ENCODE measurements at regions not wholly inside any gene's neighbourhood (a gene's known extent, or its start where the extent isn't known, plus 50 kb on each side); places are given as distances from the start of the nearest gene placed in this dataset.
"Not testable (repeated sequence)": the region's sequence is repeated elsewhere in the genome, so short reads cannot be mapped to it uniquely, and the experiment has no call there.

DNA sequence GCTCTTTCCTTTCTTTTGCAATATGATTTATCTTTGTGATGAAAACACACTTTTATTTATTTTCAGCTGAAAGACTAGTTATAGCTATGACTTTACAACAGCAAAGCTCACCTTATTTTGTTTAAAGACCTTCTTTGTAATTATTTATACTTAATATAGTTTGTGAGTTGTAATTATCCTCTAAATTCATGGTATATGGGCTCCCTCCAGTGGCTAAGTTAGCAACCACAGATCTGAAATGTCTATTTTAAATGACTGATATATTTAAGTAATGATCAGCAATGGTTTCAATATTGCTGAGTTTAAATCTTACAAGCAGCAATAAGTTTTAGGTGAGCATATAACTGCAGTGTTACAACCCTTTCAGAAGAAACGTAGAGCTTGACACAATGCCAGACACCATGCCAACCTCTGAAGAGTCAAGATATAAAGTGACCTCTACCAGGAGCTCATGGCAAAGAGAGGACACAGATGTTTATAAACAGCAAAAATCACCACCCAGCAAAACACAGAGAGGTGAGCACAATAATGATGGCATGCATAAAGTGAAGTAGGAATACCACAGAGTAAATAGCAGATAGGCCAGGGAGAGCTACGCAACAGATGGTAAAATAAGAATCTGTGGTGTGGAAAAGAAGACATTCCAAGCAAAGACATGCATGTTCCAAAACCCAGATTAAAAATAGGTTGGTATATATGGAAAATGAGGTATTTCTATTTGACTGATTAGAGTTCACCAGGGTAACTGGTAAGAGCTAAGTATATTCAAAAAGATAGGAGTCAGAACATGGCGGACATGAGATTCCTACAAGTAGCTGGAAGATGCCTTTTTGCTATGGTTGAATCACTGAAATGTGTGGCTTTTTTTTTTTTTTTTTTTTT, 143.7 kb upstream of the ZNF385D start:
- DNase-seq (ENCODE audit: low read depth in 3 of 3, low spot score in 2 of 3), result no peak

DNA sequence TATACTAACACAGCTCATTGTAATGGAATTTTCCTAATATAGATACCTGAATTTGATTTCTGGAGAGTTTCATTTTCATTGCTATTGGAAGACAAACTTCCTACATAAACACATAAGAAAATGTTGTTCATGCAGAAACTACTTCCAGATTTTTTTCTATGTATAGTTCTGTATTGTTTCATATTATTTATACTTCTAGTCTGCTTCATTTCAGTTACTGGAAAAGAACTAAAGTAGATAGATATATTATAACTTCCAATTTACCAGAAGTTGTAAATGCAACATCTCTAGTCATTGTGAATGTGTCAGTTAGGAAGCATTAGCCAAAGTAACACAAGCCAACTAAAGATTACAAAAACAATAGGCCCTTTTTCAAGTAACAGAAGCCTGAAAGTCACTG, 147.3 kb upstream of the ZNF385D start:
- no peak for DNase-seq (ENCODE audit: low read depth in 3 of 3, low spot score in 2 of 3)

DNA sequence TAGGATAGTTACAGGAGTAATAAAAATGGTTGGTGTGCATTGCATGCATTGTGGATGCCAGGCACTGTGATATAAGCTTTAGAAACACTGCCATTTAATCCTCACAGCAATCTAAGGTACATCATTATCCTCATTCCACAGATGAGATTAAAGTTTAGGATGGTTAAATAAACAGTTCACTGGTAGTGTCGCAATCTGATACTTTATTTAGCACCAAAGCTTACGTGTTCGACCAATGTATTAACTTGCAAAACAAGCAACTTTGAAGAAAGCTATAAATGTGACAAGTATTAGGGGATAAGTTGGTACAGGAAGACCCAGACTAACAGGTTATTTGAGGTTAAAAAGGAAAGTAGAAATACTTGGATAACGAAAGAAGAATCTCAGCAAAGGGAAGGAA, 150.5 kb upstream of the ZNF385D start:
- no peak for DNase-seq (ENCODE audit: low read depth in 3 of 3, low spot score in 2 of 3)

DNA sequence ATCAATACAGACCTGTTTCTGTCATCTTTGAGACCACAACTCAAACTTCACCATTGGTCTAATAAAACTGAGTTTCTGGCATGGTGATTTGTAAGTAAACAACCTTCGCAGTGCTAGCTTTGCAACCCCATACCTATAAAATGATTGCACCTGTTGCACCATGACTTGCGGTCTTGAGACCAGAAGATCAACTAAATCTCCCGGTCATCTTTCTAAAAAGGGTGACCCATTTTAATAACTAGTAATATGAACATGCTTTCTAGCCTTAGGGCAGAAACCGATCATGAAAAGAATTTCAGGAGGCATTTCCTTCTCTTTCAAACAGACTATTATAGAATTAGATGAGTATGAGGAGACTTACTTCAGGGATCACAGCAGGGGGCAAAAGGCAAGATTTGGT, 151.9 kb upstream of the ZNF385D start:
- no peak for DNase-seq (ENCODE audit: low read depth in 3 of 3, low spot score in 2 of 3)

DNA sequence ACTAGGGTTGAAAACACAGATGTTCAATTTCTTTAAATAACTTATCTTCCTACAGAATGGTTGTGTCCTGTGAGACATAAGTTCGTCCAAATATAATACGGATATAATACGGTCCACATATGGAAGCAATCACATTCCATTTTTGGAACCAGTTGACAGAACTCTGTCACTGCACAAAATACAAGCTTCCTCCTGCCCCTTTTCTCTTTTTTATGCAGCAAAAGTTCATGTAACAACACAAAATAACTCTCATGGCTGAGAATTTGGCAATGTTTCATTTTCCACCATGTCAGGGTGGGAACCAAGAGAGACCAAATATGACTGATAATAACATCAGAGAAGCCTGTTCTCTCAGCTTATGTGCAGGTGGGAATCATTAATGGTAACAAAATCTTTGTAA, 158.1 kb upstream of the ZNF385D start:
- no peak for DNase-seq (ENCODE audit: low read depth in 3 of 3, low spot score in 2 of 3)

DNA sequence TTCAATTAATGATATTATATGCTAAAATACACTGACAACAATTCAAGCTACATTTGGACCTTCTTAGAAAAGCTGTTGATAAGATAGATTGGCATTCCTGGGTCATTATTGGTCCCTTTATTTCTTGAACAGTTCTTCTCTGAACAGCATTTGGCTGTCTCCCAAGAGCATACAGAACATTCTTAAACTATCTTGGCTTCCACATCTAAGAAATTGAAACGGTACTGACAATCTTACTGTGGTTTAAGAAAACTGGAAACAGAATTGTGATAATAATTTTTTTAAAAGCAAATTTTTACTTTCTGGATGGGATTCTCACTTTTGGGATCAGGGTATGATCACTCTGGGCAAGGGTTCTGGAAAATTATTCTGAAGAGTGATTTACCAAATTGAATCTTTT, 161.7 kb upstream of the ZNF385D start:
- no peak for DNase-seq (ENCODE audit: low read depth in 3 of 3, low spot score in 2 of 3)

DNA sequence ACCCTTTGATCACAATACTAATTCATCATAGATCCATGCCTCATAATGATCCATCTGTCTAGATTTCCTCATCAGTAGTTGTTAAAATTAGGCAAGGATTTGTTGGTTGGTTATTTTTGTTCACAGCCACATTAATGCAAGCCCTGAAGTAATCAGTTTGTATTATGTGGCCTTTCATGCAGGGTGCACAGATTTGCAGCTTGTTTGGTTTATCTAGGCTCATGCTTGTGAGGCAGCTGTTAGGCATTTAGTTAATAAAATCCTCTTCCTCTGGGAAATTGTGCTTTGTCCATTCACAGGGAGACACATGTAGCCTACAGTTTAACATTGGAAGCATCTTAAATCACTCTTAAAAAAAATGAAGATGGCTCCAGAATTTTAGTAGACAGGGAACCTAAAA, 162.8 kb upstream of the ZNF385D start:
- DNase-seq (ENCODE audit: low read depth in 3 of 3, low spot score in 2 of 3), result no peak

DNA sequence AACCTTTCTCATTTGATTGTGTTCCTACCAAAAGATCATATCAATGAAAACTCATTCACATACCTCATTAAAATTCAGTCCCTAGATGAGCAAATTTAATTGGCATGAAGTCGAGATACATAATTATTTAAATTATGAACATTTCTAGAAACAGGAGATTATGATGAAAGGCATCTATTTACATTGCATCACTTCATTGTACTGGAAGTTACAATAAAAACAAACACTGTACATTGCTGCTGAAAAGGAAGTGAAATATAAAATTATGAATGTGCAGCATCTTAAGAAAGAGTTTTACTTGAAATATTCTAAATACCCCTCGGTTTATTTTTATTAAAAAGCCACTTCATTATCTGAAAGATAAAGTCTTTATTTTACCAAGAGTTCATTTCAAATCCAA, 163.4 kb upstream of the ZNF385D start:
- DNase-seq (ENCODE audit: low read depth in 3 of 3, low spot score in 2 of 3), result no peak

DNA sequence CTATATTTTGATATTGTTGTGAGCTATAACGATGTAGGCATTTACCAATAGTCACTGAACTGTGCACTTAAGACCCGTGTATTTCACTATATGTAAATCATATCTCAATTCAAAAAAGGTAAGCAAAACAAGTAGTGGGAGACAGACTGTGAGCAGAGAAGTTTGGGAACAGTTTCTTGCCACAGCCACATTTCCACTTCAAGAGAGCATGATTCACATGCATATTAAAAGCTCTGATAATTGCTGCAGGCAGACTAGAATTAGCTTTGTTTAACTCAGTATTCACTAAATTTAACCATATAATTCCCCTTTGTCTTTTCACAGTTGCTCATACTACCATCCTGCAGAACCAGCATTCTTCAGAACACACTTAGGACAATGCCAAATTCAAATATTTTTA, 168.4 kb upstream of the ZNF385D start:
- no peak for DNase-seq (ENCODE audit: low read depth in 3 of 3, low spot score in 2 of 3)

DNA sequence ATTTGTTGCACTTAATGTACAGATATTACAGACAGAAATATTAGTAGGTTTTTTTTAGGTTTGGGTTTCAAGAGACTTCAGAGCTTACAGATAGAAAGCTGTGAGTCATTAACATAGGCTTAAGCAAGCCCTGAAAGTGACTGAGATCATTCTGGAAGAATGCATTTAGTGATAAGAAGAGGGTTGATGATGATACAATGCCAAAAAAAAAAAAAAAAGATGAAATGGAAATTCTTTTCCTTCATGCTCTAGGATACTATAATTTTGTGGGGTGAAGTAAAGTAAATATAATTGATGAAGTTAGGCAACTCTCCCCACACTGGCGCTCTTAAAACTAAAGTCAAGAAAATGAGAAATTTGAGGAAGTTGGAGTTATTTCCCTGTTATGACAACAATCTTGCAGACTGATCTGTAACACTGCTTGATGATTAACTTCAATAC, 169.4 kb upstream of the ZNF385D start:
- DNase-seq (ENCODE audit: low read depth in 3 of 3, low spot score in 2 of 3), result no peak

DNA sequence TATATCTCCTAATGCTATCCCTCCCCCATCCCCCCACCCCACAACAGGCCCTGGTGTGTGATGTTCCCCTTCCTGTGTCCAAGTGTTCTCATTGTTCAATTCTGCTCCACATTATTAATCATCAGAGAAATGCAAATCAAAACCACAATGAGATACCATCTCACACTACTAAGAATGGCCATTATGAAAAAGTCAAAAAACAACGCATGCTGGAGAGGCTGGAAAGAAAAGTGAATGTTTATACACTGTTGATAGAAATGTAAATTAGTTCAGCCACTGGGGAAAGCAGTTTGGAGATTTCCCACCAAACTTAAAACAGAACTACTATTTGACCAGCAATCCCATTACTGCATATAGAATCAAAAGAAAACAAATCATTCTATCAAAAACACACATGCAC, 172.1 kb upstream of the ZNF385D start:
- DNase-seq (ENCODE audit: low read depth in 3 of 3, low spot score in 2 of 3), result not testable (repeated sequence)

DNA sequence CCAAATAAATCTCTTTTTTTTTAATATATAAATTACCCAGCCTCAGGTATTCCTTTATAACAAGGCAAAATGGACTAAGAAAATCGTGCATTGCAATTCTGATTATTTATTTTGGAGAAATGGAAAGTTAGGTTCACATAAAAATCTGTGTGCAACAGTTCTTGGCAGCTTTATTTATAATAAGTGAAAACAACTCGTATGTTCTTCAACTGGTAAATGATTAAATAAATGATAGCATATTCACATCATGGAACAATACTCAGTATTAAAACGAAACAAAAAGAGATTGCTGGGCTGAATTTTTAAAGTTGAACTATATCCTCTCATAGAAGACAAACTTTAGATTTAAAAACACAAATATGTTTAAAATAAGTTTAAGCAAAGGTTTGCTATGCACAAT, 176.3 kb upstream of the ZNF385D start:
- no peak for DNase-seq (ENCODE audit: low read depth in 3 of 3, low spot score in 2 of 3)

DNA sequence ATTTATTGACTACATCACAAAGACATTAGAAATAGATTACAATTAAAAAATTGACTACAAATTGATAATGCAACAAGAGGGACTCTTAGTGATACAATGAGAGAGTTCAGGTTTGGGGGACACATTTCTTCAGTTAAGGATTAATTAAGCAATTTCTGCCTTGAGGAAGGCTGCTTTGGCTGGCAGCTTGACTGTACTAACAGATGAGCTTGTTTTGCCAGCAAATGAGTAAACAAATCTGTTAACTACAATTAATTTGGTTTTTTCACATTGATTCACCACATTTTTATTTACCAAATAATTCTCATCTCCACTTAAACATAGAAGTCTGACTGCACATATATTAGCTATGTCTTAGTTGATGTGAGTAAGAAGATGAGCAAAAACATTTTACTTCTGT, 183.6 kb upstream of the ZNF385D start:
- DNase-seq (ENCODE audit: low read depth in 3 of 3, low spot score in 2 of 3), result no peak

DNA sequence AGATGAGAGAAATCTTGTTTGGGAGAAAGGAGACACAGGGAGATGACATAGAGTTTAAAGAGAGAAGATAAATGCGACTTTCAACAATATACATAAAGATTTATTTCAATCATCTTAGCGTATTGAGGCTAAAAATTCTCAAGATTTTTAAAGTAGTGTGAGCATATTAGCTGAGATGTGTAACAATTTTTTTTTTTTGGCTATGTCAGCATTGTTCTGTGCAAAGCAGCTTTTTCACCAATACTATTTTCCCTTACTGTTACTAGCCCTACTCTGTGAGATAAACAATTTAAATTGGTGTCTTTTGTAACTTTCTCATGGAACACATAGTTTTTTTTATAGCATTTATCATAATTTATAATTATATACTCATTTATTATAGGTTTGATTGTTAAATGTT, 185.2 kb upstream of the ZNF385D start:
- DNase-seq (ENCODE audit: low read depth in 3 of 3, low spot score in 2 of 3), result no peak

DNA sequence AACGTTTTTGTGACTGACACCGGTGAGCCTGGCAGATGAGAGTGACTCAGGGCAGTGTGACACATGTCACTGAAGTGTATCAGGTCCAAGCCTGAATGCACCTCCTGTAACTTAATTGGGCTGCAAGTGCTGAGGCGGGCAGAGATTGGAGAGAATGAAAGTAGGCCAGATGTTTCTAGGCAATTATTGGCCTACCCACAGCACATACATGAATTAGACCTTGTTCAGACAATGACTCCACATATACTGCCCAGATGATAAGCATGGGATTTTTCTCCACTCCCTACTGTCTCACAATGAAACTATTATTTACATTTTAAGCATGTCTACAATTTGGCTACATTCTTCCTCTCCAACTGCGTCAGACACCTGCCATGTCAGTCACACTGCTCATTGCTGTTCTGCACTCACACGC, 187.3 kb upstream of the ZNF385D start:
- DNase-seq (ENCODE audit: low read depth in 3 of 3, low spot score in 2 of 3), result no peak

DNA sequence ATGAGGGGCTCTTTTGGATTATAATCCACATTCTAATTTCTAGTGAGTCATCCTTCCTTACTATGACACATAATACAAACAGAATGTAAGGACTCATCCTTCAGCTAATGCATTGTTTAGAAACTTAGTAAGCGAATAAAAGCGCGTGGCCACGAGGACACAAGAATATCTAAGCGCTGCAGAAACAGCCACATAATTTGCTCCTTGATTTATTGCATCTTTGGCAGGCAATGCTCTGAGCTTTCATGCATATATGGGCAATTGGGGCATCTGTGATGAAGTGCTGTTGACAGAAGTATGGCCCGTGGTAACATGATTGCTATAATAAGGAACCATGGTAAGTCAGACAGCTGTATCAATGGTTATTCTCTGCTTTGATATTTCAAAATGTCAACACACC, 191.3 kb upstream of the ZNF385D start:
- DNase-seq (ENCODE audit: low read depth in 3 of 3, low spot score in 2 of 3), result no peak

DNA sequence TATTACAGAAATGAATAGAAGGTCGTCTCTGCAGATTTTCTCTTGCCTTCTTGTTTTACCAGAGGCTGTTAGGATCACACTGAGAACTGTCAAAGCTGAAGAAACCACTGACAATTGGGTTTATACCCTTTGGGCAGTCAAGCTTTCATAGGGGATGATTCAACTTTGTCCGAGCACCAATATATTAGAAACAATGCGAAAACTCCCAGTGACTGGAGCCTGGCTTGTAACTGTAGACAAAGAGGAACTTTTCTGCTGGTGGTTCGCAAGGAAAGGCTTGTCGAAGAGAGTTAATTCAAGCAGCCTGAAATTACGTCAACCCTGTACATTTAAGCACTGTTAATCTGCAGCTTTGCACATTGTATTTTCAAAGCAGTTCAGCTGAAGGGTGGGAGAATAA, 193.2 kb upstream of the ZNF385D start:
- DNase-seq (ENCODE audit: low read depth in 3 of 3, low spot score in 2 of 3), result peak in 1 of 3 donors; percentile 13

DNA sequence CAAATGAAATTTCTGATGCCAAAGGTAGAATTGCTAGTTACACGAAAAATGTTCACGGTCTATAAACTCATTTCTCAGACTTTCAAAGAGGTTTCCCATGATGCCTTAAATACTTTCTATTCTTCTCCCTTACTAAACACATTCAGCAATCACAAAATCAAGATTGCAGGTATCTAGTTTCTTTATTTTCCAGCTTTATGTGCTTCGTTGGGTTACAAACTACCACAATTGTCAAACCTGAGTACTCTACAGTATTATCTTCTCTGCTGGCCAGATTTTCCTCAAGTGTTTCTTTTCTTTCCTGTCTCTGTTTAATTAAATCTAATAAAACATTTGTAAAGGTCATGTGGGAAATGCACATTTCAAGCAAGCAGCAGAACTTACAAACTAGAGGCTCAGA, 201.8 kb upstream of the ZNF385D start:
- DNase-seq (ENCODE audit: low read depth in 3 of 3, low spot score in 2 of 3), result peak in 1 of 3 donors; percentile 13

DNA sequence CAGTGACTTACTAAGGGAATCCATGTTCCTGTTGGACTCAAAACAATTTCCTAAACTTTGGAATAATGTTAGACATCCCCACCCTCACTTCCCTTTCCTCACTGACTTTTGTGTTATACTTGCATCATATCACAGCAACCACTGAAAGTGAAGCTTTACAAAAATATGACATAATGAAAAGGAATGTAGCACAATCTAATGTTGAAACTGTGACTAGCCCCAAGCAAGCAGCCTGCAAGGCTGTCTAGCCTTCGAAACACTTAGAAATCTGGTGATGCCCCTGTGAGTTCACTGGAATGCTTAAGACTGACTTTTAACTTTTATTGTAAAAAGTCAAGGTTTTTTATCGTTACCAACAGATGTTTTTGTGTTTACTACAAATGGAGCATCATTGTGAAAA, 203.7 kb upstream of the ZNF385D start:
- no peak for DNase-seq (ENCODE audit: low read depth in 3 of 3, low spot score in 2 of 3)

DNA sequence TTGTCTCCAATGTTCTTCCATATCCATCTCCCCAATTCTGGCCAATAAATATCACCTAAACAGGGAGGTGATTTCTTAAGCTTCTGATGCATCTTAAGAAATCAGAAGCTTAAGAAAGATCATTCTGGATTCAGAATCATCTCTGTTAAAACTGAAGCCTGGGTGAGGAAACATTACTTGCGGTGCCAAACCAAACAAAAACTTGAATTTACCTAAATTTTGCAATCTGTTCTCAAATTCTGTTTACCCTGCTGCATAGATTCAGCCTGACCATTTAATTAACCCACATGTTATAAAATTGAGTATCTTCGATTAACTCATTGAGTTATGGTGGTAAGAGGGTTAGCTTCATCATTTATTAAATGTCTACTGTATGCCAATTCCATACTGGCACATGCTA, 204.4 kb upstream of the ZNF385D start:
- DNase-seq (ENCODE audit: low read depth in 3 of 3, low spot score in 2 of 3), result no peak

DNA sequence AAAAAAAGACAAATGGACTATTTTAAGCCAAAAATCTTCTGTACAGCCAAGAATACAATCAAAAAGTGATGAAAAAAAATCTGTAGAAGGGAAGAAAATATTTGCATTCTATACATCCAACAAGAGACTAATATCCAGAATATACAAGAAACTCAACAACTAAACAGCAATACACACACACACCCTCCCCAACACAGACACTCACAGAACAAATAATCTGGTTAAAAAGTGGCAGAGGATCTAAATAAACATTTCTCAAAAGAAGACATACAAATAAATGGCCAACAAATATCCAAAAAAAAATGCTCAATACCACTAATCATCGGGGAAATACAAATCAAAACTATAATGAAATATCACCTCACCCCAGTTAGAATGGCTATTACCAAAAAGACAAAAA, 209.0 kb upstream of the ZNF385D start:
- DNase-seq (ENCODE audit: low read depth in 3 of 3, low spot score in 2 of 3), result no peak

DNA sequence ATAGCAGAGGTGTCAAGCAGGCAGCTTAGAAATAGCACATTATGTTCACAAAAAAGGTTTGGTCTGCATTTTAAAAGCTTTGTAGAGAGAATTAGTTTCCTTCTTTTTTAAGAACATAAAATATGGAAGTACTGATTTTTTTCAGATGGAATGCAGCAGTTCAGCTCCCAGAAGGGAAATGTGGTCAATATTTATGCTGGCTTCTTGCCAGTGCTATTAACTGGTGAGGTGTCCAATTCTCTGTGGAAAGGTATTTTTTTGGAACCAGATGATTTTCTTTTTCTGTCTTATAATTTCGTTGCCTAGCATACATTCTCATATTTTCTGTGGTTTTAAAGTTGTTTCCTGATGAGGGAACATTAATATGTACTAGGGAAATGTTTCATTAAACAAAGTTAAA, 211.4 kb upstream of the ZNF385D start:
- no peak for DNase-seq (ENCODE audit: low read depth in 3 of 3, low spot score in 2 of 3)

DNA sequence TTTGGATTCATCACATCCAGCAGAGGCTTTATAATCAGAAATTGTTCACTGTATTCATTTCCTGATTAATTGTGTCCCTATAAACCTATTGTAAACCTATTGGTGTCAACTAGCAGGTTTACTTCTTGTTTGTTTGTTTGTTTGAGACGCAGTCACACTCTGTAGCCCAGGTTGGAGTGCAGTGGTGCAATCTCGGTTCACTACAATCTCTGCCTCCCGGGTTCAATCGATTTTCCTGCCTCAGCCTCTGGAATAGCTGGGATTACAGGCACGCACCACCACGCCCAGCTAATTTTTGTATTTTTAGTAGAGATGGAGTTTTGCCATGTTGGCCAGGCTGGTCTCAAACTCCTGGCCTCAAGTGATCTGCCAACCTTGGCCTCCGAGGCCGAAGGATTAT, 215.4 kb upstream of the ZNF385D start:
- not testable (repeated sequence) for DNase-seq (ENCODE audit: low read depth in 3 of 3, low spot score in 2 of 3)

Measured in right renal cortex interstitium (tissue), 3 donors.